K562 (cell line): ENCODE measurements at regions not wholly inside any gene's neighbourhood (a gene's known extent, or its start where the extent isn't known, plus 50 kb on each side); places are given as distances from the start of the nearest gene placed in this dataset.
"Not testable (repeated sequence)": the region's sequence is repeated elsewhere in the genome, so short reads cannot be mapped to it uniquely, and the experiment has no call there.

Source experiments
- ATAC-seq: fragments of 200-7000 bp; cut with Tn5 transposase; 3 replicates; pipeline ENCODE4 v1.9.1; 2020; ENCODE audit warnings: moderate library complexity
- BruUV-seq: library from RNA; stranded (reverse); fragments of 400-500 nt; replicated peaks from 2 replicates; lab custom pipeline; 2021; lab: Mats Ljungman, UMichigan
- CTCF ChIA-PET: fragments of 300-600 bp; formaldehyde crosslinking; extraction: SDS; loops from one replicate; lab custom pipeline; 2021; ENCODE audit warnings: low intra/inter-chr PET ratio; lab: Yijun Ruan, JAX
- POLR2A ChIA-PET: fragments of 300-600, 350-650 bp; sonication (Branson Sonifier 250); formaldehyde crosslinking; extraction: SDS; loops from one replicate; lab custom pipeline; 2021; ENCODE audit warnings: antibody characterized with exemption, inconsistent platforms; lab: Yijun Ruan, JAX
- DNase-seq, 4 experiments: peaks; one replicate each; pipeline versions ENCODE4 v3.0.0 to v3.0.0-alpha.2; 2011 to 2018; ENCODE audit warnings: low spot score in 3 of 4, mixed read lengths in 3 of 4; ENCODE audit errors: extremely low read depth in 1 of 4
- FAIRE-seq: peaks from 2 replicates; lab custom pipeline; 2011; peaks lifted over from hg19 to GRCh38; lab: Jason Lieb, UNC
- H2AFZ ChIP-seq: 2 replicates; pipeline ENCODE4 v1.6.0; 2011; ENCODE audit warnings: low read depth, low read length, control low read depth, inconsistent platforms
- H3K27ac ChIP-seq: fragments of 200-600 bp; 3 replicates; pipeline ENCODE4 v1.8.0; 2011; ENCODE audit warnings: low read depth, mild to moderate bottlenecking, control low read depth, inconsistent platforms, low read length, moderate library complexity, mixed read lengths; ENCODE audit errors: extremely low read depth
- H3K27me3 ChIP-seq, 2 experiments: fragments of 300-600 bp in 1 of 2; 2 replicates in 1 of 2; 3 replicates in 1 of 2; pipeline versions ENCODE4 v1.6.0 to v1.8.0; 2011; ENCODE audit warnings: inconsistent platforms in 2 of 2, low read length in 2 of 2, mild to moderate bottlenecking in 1 of 2, mixed read lengths in 1 of 2, moderate library complexity in 1 of 2; ENCODE audit not compliant: control insufficient read depth in 2 of 2, insufficient read depth in 2 of 2
- H3K36me3 ChIP-seq: fragments of 300-600 bp; 3 replicates; pipeline ENCODE4 v1.8.0; 2011; ENCODE audit warnings: mild to moderate bottlenecking, low read length, inconsistent platforms; ENCODE audit not compliant: control insufficient read depth, insufficient read depth
- H3K4me1 ChIP-seq, 2 experiments: fragments of 200-600 bp in 1 of 2; replicated peaks in 1 of 2; 2 replicates in 1 of 2; 3 replicates in 1 of 2; pipeline versions ENCODE4 v1.5.1 to v1.8.0; 2011; ENCODE audit warnings: inconsistent platforms in 2 of 2, low read length in 2 of 2, mild to moderate bottlenecking in 1 of 2, mixed read lengths in 1 of 2, moderate library complexity in 1 of 2; ENCODE audit not compliant: control insufficient read depth in 2 of 2, insufficient read depth in 2 of 2
- H3K4me2 ChIP-seq: 2 replicates; pipeline ENCODE4 v1.6.1; 2011; ENCODE audit warnings: low read length, control low read depth, inconsistent platforms, mixed read lengths; ENCODE audit not compliant: insufficient read depth
- H3K4me3 ChIP-seq: fragments of 200-600 bp; sonication (generic), shearing (Covaris generic); 2 replicates; pipeline ENCODE4 v1.5.1; 2016; ENCODE audit warnings: control low read depth, inconsistent platforms
- H3K79me2 ChIP-seq: fragments of 200-600 bp; 3 replicates; pipeline ENCODE4 v1.8.0; 2011; ENCODE audit warnings: low read length, inconsistent platforms; ENCODE audit not compliant: control insufficient read depth, insufficient read depth
- H3K9ac ChIP-seq, 2 experiments: 2 replicates each; pipeline versions ENCODE4 v1.6.0 to v1.6.1; 2011; ENCODE audit warnings: low read depth in 2 of 2, low read length in 2 of 2, control low read depth in 1 of 2, inconsistent platforms in 1 of 2, mild to moderate bottlenecking in 1 of 2, mixed read lengths in 1 of 2; ENCODE audit not compliant: insufficient read depth in 1 of 2
- H3K9me1 ChIP-seq: one replicate; pipeline ENCODE4 v1.6.0; 2011; ENCODE audit warnings: inconsistent platforms, mild to moderate bottlenecking, low read length, moderate library complexity; ENCODE audit not compliant: control insufficient read depth, insufficient read depth
- H3K9me3 ChIP-seq: replicated peaks from 2 replicates; pipeline ENCODE4 v1.5.1; 2011; ENCODE audit warnings: low read depth, low read length, inconsistent platforms; ENCODE audit not compliant: control insufficient read depth, insufficient read depth
- H4K20me1 ChIP-seq: replicated peaks from 2 replicates; pipeline ENCODE4 v1.6.1; 2011; ENCODE audit warnings: low read length, inconsistent platforms, mixed read lengths; ENCODE audit not compliant: control insufficient read depth, insufficient read depth
- ARID1B ChIP-seq: fragments of 450-650 bp; IDR thresholded peaks from 2 replicates; pipeline ENCODE4 v1.6.1; 2016; ENCODE audit warnings: antibody characterized with exemption, mild to moderate bottlenecking, inconsistent platforms
- ARNT ChIP-seq, 2 experiments: fragments of 450-650 bp; IDR thresholded peaks; 2 replicates each; pipeline ENCODE4 v1.6.1; 2016; ENCODE audit warnings: mild to moderate bottlenecking in 1 of 2
- CBFA2T2 ChIP-seq: fragments of 450-650 bp; conservative IDR thresholded peaks from 2 replicates; pipeline ENCODE4 v1.6.1; 2017; ENCODE audit warnings: mild to moderate bottlenecking
- DMBX1 ChIP-seq: fragments of 250-450 bp; sonication (Bioruptor Pico); IDR thresholded peaks from 2 replicates; pipeline ENCODE4 v1.8.0; 2022; ENCODE audit warnings: inconsistent platforms, mild to moderate bottlenecking, moderate library complexity, borderline replicate concordance
- ELF4 ChIP-seq: fragments of 450-650 bp; formaldehyde crosslinking; IDR thresholded peaks from 2 replicates; pipeline ENCODE4 v1.4.0; 2022; ENCODE audit warnings: missing genetic modification characterization
- FOXA3 ChIP-seq, 2 experiments: fragments of 450-650 bp in 1 of 2; sonication (generic) in 1 of 2; formaldehyde crosslinking; IDR thresholded peaks in 1 of 2; conservative IDR thresholded peaks in 1 of 2; 2 replicates each; pipeline versions ENCODE4 v1.4.0 to v1.8.0; 2020 to 2022; ENCODE audit warnings: mild to moderate bottlenecking in 2 of 2, missing genetic modification reagents in 1 of 2
- GATAD2A ChIP-seq: fragments of 450-650 bp; IDR thresholded peaks from 2 replicates; pipeline ENCODE4 v1.6.1; 2017
- HDAC2 ChIP-seq: fragments of 450-650 bp; IDR thresholded peaks from 2 replicates; pipeline ENCODE4 v1.6.1; 2016; ENCODE audit warnings: mild to moderate bottlenecking
- KDM1A ChIP-seq, 2 experiments: fragments of 450-650 bp; IDR thresholded peaks; 2 replicates each; pipeline ENCODE4 v1.6.1; 2016; ENCODE audit warnings: mild to moderate bottlenecking in 2 of 2
- MBD2 ChIP-seq: sonication (generic); IDR thresholded peaks from 2 replicates; pipeline ENCODE4 v1.6.1; 2016; ENCODE audit warnings: low read depth, borderline replicate concordance
- MECOM ChIP-seq: fragments of 250-450 bp; sonication (Bioruptor Pico); IDR thresholded peaks from 2 replicates; pipeline ENCODE4 v1.8.0; 2022; ENCODE audit warnings: inconsistent platforms
- MEIS2 ChIP-seq: fragments of 450-650 bp; IDR thresholded peaks from 2 replicates; pipeline ENCODE4 v1.6.1; 2014; ENCODE audit warnings: mild to moderate bottlenecking; ENCODE audit not compliant: partially characterized antibody
- MTA3 ChIP-seq: fragments of 450-650 bp; formaldehyde crosslinking; IDR thresholded peaks from 2 replicates; pipeline ENCODE4 v1.6.1; 2017; ENCODE audit warnings: mild to moderate bottlenecking, borderline replicate concordance
- NFIC ChIP-seq: fragments of 450-650 bp; IDR thresholded peaks from 2 replicates; pipeline ENCODE4 v1.6.1; 2017; ENCODE audit warnings: mild to moderate bottlenecking, inconsistent platforms
- NONO ChIP-seq, 2 experiments: fragments of 200-400 bp in 1 of 2; fragments of 450-650 bp in 1 of 2; formaldehyde crosslinking in 1 of 2; IDR thresholded peaks; 2 replicates each; pipeline ENCODE4 v1.6.1; 2017; ENCODE audit warnings: low read depth in 2 of 2, mild to moderate bottlenecking in 2 of 2, moderate library complexity in 2 of 2, low read length in 1 of 2
- NR4A1 ChIP-seq, 2 experiments: fragments of 250-450 bp in 1 of 2; fragments of 450-650 bp in 1 of 2; sonication (Bioruptor Pico) in 1 of 2; IDR thresholded peaks; 2 replicates each; pipeline versions ENCODE4 v1.4.0 to v1.6.1; 2016 to 2020; ENCODE audit warnings: mild to moderate bottlenecking in 2 of 2, missing compliant biosample characterization in 1 of 2, missing genetic modification characterization in 1 of 2, moderate library complexity in 1 of 2
- PHB2 ChIP-seq: fragments of 450-650 bp; IDR thresholded peaks from 2 replicates; pipeline ENCODE4 v1.6.1; 2017; ENCODE audit warnings: low read depth
- POLR2AphosphoS5 ChIP-seq: IDR thresholded peaks from 2 replicates; pipeline ENCODE4 v1.6.1; 2011; ENCODE audit warnings: mild to moderate bottlenecking, low read depth, low read length, moderate library complexity; ENCODE audit not compliant: control insufficient read depth, insufficient read depth
- SMARCE1 ChIP-seq: fragments of 450-650 bp; IDR thresholded peaks from 2 replicates; pipeline ENCODE4 v1.7.1; 2016; ENCODE audit warnings: mild to moderate bottlenecking
- TCF3 ChIP-seq: sonication (generic); formaldehyde crosslinking; IDR thresholded peaks from 2 replicates; pipeline ENCODE4 v1.4.0; 2020; ENCODE audit warnings: mild to moderate bottlenecking, missing genetic modification reagents
- TEAD1 ChIP-seq, 2 experiments: fragments of 450-650 bp in 1 of 2; sonication (generic) in 1 of 2; formaldehyde crosslinking; IDR thresholded peaks; 2 replicates each; pipeline versions ENCODE4 v1.4.0 to v1.8.0; 2020 to 2022; ENCODE audit warnings: mild to moderate bottlenecking in 2 of 2, missing genetic modification reagents in 1 of 2
- TEAD2 ChIP-seq: fragments of 450-650 bp; IDR thresholded peaks from 2 replicates; pipeline ENCODE4 v1.6.1; 2016; ENCODE audit warnings: missing genetic modification characterization, control low read depth, missing compliant biosample characterization
- TRIM24 ChIP-seq, 2 experiments: fragments of 450-650 bp; IDR thresholded peaks; 2 replicates each; pipeline ENCODE4 v1.6.1; 2016
- ZEB2 ChIP-seq: fragments of 450-650 bp; IDR thresholded peaks from 2 replicates; pipeline ENCODE4 v1.6.1; 2016
- ZNF449 ChIP-seq: fragments of 250-450 bp; sonication (Bioruptor Pico); IDR thresholded peaks from 2 replicates; pipeline ENCODE4 v1.8.0; 2022; ENCODE audit warnings: moderate library complexity, mild to moderate bottlenecking, inconsistent platforms
- WGBS: fragments of 100-300 bp; shearing (Covaris generic); methylation state at CpG from one replicate; pipeline ENCODE4 v1.1.6; 2016; ENCODE audit warnings: low coverage, mixed read lengths; ENCODE audit not compliant: insufficient coverage; ENCODE audit errors: missing lambda C conversion rate; 5-methylcytosine and 5-hydroxymethylcytosine counted together
- in situ Hi-C: fragments of 300-500 bp; cut with MboI; formaldehyde crosslinking; loops from 4 replicates; pipeline ENCODE4 v1.15.0; 2018; ENCODE audit warnings: inconsistent platforms, mixed read lengths
- intact Hi-C: fragments of 100-400 bp; cut with micrococcal nuclease; formaldehyde crosslinking; loops from 2 replicates; pipeline ENCODE4 v1.14.2; 2022

GRCh38 chr9:64479095-64479494 lies 805.9 kb downstream of the FOXD4L5 start (continued):
- TF ChIP-seq NONO (IDR thresholded peaks at IDR 0.05; ENCODE audit: low read depth in 2 of 2, low read length in 1 of 2) (peak in 1 of 2 experiments; percentile 88; a peak in 1 of 4 replicates), TCF3 (CRISPR knock-in tag) (peak; percentile 89), MBD2 (peak; percentile 18; the same call in 1 of the 2 replicates), KDM1A (IDR thresholded peaks at IDR 0.05) (peak; percentile 75 to 86), DMBX1 (CRISPR knock-in tag) (peak; percentile 95), TEAD2 (tag) (0 out of 2 replicates have a peak, but pooled peaks have one; percentile 17), POLR2AphosphoS5 (peak; percentile 46; the same call in 1 of the 2 replicates), HDAC2 (peak; percentile 62; the same call in 1 of the 2 replicates), ZEB2 (peak; percentile 86), ARNT (IDR thresholded peaks at IDR 0.05) (0 out of 4 replicates have a peak, but pooled peaks of 1 of the 2 experiments have one; percentile 57), NR4A1 (CRISPR knock-in tag; IDR thresholded peaks at IDR 0.05) (0 out of 2 replicates have a peak, but pooled peaks have one; percentile 47), NR4A1 (tag; IDR thresholded peaks at IDR 0.05) (0 out of 2 replicates have a peak, but pooled peaks have one; percentile 31), ELF4 (CRISPR knock-in tag) (0 out of 2 replicates have a peak, but pooled peaks have one; percentile 31), NFIC (peak; percentile 91), PHB2 (peak; percentile 87), TRIM24 (IDR thresholded peaks at IDR 0.05) (peak; percentile 97), ZNF449 (CRISPR knock-in tag) (0 out of 2 replicates have a peak, but pooled peaks have one; percentile 31), ARID1B (peak; percentile 95), TEAD1 (CRISPR knock-in tag; IDR thresholded peaks at IDR 0.05) (peak in 1 of 2 experiments; percentile 52; a peak in 1 of 4 replicates), SMARCE1 (peak; percentile 88), MECOM (CRISPR knock-in tag) (peak; percentile 77; the same call in 1 of the 2 replicates), FOXA3 (CRISPR knock-in tag; conservative IDR thresholded peaks at IDR 0.05 in 1 of 2, IDR thresholded peaks at IDR 0.05 in 1 of 2) (peak in 1 of 2 experiments; percentile 79; a peak in 1 of 4 replicates), MTA3 (peak; percentile 45; the same call in 1 of the 2 replicates), GATAD2A (peak; percentile 42; the same call in 1 of the 2 replicates), MEIS2 (peak; percentile 82), CBFA2T2 (peak; percentile 98)

- CTCF ChIA-PET, POLR2A ChIA-PET: not testable (repeated sequence)
Measured at GRCh38 chr9:64468943-64469342, 816.1 kb downstream of the FOXD4L5 start.

More at GRCh38 chr9:64468943-64469342, 816.1 kb downstream of the FOXD4L5 start:
- H3K27ac ChIP-seq, in situ Hi-C loops, H3K4me3 ChIP-seq, H3K36me3 ChIP-seq, H4K20me1 ChIP-seq, DNase-seq, H3K9me3 ChIP-seq, H2AFZ ChIP-seq, intact Hi-C loops, FAIRE-seq, H3K4me1 ChIP-seq, H3K27me3 ChIP-seq, H3K79me2 ChIP-seq, ATAC-seq, H3K4me2 ChIP-seq, H3K9me1 ChIP-seq, H3K9ac ChIP-seq, BruUV-seq: not testable (repeated sequence)
- WGBS, result 0% methylated on average over 1 of the region's 8 CpGs
